Fibroblast of villous mesenchyme (primary cell): ENCODE measurements at regions not wholly inside any gene's neighbourhood (a gene's known extent, or its start where the extent isn't known, plus 50 kb on each side); places are given as distances from the start of the nearest gene placed in this dataset.

Experiments used
- DNase-seq: peaks from one replicate; pipeline ENCODE4 v3.0.0-alpha.2; 2010; ENCODE audit warnings: low read depth
- H3K4me3 ChIP-seq: 2 replicates; pipeline ENCODE4 v1.5.1; 2011; ENCODE audit warnings: low read depth, mild to moderate bottlenecking, low read length
- CTCF ChIP-seq: IDR thresholded peaks from 2 replicates; pipeline ENCODE4 v1.5.1; 2012; ENCODE audit warnings: low read depth, mild to moderate bottlenecking, low read length; ENCODE audit not compliant: insufficient read depth

GRCh38 chr16:87064731-87065445, 252.3 kb downstream of the C16orf95 start:
- H3K4me3 ChIP-seq = no peak overlapping the region
- no peak for DNase-seq
- no peak for TF ChIP-seq CTCF

GRCh38 chr16:87065446-87066132, 251.6 kb downstream of the C16orf95 start:
- no peak for TF ChIP-seq CTCF
- no peak overlapping the region for H3K4me3 ChIP-seq
- DNase-seq = no peak

- no peak for TF ChIP-seq CTCF
- DNase-seq = no peak
- H3K4me3 ChIP-seq = no peak overlapping the region
Measured at GRCh38 chr16:87066133-87067002, 250.8 kb downstream of the C16orf95 start.

GRCh38 chr16:87067003-87067556, 250.1 kb downstream of the C16orf95 start:
- DNase-seq = no peak
- no peak overlapping the region for H3K4me3 ChIP-seq
- no peak for TF ChIP-seq CTCF

- H3K4me3 ChIP-seq = no peak overlapping the region
- no peak for TF ChIP-seq CTCF
- no peak for DNase-seq
Measured at GRCh38 chr16:87067836-87068761, 249.1 kb downstream of the C16orf95 start.

- no peak for TF ChIP-seq CTCF
- no peak for DNase-seq
- H3K4me3 ChIP-seq = no peak overlapping the region
Measured at GRCh38 chr16:87068762-87069150, 248.4 kb downstream of the C16orf95 start.
